GM21825 (cell line): ENCODE measurements at regions not wholly inside any gene's neighbourhood (a gene's known extent, or its start where the extent isn't known, plus 50 kb on each side); places are given as distances from the start of the nearest gene placed in this dataset.
"Not testable (repeated sequence)": the region's sequence is repeated elsewhere in the genome, so short reads cannot be mapped to it uniquely, and the experiment has no call there.

Source experiments
- ATAC-seq: cut with Tn5 transposase; IDR thresholded peaks from one replicate; pipeline ENCODE4 v1.9.1; 2021; ENCODE audit warnings: mild to moderate bottlenecking, moderate library complexity; ENCODE audit not compliant: unreplicated experiment

DNA sequence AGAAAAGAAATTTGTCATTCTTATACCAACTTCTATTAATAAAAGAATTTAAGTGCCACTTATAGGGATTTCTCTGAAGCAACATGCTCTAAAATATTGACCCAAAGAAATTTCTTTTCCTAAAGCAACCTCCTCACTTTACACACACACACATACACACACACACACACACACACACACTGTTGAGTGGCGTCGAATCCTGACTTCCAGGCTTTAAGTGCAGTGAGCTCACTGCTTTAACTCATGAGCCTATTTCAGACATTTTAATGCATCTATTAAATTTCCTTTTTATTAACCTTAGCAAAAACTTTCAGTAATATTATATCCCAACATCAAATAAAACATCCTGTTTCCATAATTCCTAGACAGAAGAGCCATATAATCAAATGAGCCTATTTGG lies 229.1 kb upstream of the ACVR2A start:
- ATAC-seq, result no peak

DNA sequence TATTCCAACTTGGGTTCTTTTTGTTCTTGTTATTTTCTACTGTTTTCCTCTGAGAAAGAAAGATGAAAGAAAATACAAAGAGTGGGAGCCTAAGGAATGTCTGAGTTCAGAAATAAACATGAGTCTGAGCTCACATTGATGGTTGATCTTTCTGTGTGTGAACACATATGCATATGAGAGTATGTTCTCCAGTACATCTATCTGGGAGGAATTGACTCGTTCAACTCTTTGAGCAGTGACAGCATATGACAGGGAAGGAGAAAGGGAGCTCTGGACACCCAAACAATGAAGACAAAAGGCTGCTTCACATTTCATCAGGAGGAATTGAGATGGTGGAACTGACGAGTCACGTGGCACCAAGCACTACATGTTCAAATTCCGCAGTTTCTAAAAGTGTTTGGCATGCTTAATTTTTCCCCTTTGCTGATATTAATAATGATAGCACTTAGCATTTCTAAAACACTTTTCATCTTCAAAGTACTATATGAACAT lies 229.8 kb upstream of the ACVR2A start:
- ATAC-seq, result no peak

DNA sequence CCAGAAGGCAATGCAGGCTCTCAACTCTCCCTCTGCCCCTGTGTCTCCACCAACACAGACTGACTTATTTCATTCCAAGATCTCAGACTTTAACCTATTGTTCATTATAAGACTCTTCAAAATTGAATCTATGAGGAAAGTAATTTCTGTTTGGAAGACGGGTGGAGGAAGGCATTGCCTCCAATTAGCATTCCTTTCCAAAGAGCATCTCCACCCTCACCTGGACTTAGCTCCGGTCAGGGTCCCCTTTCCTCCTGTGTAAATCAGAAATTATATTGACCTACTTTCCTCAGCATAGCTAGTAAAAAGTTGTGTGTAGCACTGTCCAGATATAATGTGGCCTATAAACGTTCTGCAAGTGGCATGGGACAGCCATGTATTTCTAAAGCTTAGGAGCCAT lies 230.4 kb upstream of the ACVR2A start:
- no peak for ATAC-seq

DNA sequence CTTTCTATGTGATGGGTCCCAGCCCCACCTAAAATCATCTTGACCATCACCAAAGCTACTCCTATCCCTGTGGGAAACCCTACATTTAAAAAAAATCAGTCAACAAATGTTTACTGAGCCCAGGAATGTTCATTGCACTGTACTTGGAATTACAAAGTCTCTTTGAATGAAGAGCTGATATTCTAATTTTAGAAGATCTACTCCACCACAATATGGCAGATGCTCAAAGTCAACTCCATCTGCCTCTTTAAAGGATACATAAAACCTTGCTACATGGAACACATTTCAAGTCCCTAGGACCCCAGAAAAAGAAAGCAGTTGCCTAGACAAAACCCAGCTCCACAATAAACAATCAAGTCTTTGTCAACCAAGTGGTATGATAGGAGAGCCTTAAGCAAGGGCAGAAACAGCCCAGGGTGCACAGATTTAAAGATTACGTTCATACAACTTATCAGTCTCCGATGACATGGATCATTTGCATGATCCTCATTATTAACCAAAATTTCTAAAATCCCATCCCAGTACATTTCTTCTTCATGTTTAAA lies 234.3 kb upstream of the ACVR2A start:
- ATAC-seq, result no peak

DNA sequence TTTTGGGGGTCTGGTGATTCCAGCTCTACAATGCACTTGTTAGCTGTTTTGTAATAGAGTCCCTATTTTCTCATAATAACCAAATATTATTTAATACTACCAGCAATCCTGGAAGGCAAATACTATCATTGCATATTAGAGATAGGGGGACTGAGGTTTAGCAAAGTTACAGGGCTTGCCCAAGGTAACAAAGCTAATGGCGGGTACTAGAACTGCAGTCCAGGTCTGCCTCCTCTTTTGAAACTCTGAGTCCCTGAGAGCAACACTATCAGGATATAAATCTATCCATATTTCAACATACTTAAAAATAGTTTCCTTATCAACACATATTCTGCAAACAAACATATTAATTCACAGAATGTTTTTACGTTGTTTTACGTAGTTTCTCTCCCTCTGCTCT lies 235.5 kb upstream of the ACVR2A start:
- ATAC-seq, result no peak

DNA sequence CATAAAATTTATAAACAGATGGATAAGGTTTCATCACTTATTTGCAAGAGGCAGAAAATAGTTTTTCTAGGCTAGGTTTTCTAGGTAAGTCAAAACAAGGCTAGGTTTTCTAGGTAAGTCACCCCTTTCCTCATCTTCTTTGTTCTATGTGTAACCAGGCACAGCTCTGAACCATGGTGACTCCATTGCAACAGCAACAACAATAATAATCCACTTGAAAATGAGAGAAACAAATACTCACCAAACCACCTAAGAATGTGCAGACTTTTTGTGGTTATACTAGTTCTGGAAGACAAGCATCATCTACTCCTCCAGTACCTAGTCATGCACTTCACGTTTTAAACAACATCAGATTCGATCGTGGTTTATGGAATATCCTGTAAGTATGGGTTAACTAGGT lies 237.4 kb upstream of the ACVR2A start:
- ATAC-seq, result no peak

DNA sequence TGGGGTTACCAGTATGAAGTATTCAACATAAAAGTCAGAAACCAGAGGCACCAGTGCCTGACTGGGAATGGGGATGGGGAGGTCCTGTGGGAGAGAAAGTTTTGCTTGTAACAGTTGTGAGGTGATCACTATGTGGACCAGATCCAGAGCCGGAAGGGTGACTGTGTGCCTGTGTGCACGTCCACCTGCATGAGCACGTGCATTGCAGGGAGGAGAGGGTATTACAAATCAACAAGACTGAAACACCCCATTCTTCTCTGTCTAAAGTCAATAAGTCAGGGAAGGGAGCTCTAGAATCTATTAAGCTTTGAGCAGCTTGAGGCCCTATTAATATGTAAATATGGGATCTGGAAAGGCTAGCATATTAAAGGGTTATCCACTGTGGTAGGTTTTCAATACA lies 241.0 kb upstream of the ACVR2A start:
- no peak for ATAC-seq

DNA sequence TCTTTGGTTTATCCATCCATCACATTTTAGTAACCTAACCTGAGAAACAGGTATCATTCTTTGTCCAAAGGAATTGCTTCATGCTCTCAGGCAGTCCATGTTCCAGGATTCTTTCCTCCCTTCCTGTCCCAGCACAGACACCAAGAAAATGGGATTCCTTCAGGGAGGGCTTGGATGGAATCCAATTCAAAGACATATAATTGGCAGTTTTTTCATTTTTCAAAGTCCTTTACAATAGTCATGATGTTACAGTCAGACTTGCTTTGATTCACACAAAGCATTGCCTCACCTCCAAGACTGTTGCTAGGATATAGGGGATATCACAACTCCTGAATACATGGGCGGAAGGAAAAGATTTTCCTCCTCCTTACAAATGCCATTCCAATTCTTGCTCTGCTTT lies 241.4 kb upstream of the ACVR2A start:
- ATAC-seq, result no peak

DNA sequence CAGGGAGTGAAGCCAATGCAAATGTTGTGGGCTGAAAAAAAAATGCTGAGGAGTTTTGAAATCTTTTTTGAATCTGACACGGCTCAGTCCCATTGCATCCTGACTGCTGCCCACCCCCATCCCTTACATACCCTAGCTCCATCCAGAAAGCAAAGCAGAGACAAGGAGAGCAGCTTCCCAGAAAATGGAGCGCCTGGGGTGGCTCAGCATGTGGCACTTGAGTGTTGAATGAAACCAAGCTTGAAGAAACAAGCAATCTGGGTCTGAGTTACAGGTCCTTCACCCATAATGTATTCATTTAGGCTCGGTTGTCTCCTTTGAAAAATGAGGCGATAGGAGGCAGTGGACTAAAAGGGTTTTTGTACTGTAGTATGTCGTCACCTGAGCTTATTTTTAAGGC lies 244.2 kb upstream of the ACVR2A start:
- no peak for ATAC-seq

DNA sequence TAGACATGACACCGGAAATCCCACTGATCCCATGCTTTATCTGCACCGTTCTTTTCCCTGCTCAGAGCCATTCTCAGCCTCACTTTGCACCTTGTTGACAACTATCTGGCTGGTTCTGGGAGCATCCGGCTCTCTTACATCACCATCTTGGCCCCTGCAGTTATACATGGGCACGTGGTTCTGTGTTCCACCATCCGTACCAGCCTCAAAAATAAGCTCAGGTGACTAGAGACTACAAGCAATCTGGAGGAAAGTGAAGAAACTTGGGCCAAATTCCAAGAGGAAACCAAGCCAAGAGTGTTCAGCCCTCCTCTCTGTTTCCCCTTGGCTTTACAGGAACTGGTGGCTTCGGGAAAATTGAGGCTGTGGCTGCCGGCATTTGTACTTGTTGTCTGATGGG lies 244.6 kb upstream of the ACVR2A start:
- no peak for ATAC-seq

DNA sequence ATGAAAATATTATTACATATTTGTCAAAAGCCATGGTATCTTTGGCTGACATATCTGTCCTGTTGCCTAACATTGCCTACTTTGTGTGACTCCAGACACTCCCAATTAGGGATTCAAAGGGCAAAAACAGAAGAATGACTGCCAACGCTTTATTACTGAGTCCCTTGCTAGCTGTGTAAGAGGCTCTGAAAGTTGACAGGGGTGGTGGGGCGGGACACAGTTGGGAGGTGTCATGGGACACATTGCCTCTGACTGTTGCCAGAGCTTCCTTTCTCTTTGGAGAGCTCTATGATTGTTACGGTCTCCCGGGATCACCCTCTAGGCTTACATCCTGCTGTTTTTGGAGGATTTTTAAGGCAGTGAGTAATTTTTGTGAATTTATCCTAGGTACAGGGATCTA lies 249.6 kb upstream of the ACVR2A start:
- no peak for ATAC-seq

DNA sequence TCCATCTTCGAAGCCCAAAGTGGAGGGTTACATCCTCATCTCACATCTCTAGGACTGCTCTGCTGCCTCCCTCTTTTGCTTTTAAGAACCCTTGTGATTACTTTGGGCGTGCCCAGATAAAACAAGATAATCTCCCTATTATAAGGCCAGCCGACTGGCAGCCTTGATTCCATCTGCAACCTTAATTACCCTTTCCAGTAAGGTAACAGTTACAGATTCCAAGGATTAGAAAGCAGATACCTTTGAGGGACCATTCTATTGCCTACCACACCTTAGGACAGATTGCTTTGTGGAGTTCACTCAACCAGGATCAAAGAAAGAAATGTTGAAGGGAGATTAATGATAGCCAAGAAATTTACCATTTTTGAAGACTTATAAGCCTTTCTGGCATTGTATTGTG lies 250.8 kb upstream of the ACVR2A start:
- no peak for ATAC-seq

DNA sequence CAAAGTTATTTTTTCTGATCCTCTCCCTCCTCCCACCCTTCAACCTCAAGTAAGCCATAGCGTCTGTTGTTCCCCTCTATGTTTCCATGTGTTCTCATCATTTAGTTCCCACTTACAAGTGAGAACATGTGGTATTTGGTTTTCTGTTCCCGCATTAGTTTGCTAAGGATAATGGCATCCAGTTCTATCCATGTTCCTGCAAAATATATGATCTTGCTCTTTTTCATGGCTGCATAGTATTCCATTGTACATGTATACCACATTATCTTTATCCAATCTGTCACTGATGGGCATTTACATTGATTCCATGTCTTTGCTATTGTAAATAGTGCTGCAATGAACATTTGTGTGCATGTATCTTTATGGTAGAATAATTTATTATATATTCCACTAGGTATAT lies 252.0 kb upstream of the ACVR2A start:
- not testable (repeated sequence) for ATAC-seq

DNA sequence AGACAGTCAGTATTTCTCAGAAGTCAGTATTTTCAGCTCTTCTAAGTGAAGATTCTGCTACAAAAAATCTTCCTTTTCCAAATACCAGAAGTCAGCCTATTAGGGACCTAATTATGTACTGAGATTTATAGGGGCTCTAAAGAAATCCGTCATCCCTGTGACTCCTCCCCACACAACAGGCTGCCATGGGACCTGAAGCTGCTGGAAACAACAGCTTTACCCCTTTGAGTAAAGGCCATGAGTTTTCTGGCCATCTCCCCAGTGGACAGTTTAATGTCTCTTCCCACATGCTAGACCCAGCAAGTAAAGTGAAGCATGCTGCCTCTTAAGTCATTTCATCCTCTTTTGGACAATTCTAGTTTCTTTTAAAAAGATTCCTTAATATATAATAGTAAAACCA lies 255.7 kb upstream of the ACVR2A start:
- ATAC-seq, result no peak

DNA sequence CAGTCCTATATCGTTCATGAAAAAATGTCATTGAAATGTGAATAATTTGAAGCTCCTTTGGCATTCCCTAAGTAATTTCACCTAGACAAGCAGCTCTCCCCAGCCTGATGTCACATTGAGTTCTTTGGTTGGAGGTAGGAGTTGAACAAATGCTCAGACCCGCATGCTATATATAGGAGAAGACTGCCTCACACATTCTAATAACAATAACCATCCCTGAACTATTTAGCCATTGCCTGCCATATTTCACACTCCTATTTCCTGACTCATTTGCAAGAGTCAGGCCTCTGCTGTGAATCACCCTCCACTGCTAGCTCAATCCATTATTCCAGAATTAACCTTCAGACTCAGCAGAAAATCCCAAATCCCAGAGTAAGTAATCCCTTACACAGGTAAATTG lies 256.6 kb upstream of the ACVR2A start:
- no peak for ATAC-seq

DNA sequence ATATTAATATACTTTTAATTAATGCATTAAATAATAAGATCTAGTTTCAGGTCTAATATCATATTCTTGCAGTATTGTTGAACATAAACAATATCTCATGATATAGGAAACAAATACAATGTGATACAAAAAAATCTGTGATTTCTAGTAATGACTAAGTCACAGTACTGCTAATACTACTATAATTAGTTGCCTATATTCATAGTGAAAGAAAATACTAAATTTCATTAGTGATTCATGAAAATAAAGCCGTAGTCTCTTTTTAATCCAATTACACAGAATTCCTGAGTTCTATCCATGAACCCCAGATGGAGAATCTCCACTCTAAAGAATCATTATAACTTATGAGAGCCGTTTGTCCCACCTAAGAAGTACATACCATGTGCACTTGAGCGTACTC lies 266.3 kb upstream of the ACVR2A start:
- ATAC-seq, result no peak

DNA sequence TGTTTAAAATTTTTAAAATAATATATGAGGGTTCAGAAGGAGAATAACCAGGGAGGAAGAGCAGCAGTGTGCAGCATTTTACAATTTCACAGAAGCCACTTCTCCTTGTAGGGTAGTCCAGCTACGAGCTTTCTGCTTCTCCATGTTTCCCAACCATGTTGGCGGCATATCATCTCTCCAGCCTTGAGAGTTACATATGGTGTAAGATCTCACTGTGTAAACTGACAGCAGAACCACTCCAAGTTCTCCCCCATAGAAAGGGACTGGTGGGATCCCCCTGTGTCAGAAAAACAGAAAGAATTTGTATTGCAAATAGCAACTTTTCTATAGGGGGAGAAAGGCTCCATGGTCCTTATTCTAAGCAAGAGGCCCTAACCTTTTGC lies 266.8 kb upstream of the ACVR2A start:
- no peak for ATAC-seq

DNA sequence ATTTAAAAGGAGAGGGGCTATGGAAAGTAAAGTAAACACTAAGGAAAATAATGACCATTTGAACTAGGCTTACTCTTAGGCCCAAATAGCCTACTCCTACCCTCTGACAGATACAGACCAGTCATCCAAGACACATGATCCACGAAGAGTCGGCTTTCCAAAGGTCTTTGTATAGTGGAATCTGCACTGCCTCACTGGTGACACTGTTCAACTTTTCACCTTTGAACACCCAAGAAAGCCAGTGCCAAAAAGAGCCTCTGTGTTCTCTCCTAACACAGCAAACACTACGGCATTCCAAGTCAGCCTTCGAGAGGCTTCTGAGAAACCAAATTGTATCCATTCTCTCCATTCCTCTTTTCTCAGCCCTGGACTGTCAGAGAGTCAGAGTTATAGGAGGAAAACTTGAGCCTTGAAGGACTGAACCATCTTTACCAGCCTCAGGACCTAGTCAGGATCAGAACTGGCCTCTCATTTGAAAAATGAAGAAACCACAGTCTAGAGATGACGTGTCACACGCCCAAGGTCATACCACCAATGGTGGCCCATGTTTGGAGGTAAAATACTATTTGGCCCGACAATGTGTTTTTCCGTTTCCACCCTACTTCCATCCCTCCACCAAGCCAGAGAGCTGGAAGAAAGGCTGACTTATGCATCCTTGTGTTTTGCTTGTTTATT lies 267.4 kb upstream of the ACVR2A start:
- ATAC-seq, result no peak

DNA sequence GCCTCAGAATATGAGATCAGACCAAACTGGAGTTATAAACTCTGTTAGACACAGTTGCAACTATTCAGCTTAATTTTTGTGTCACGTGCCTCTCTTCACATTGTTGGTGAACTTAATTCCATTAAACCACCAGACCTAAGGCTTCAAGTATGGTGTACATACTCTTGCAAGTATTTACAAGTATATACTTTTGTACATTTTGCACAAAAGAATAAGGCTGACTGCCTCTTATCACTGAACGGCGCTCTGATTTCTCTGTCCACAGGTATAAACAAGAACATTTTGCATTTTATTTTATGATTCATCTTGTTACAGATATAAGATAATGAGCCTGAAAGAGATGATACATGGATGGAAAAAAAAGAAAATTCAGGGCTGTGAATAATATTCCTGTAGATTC lies 269.7 kb upstream of the ACVR2A start:
- ATAC-seq, result no peak

DNA sequence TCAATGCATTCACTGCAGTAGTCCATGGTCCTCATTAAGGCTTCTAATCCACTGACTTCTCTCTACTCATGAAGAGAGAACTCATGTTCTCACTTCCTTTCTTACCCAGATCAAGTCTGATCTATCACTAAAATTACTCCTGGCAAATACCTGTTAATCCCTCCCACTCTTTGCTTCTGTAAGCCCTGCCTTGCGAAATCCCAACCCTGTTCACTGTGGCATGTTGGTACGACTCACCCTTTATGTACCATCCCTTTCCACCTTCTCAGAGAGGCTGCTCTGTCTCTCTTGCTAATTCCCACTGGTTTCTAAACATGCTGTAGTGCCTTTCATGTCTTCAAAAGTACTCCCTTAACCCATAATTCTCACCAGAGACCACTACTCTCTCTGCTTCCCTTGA lies 272.2 kb upstream of the ACVR2A start:
- no peak for ATAC-seq

DNA sequence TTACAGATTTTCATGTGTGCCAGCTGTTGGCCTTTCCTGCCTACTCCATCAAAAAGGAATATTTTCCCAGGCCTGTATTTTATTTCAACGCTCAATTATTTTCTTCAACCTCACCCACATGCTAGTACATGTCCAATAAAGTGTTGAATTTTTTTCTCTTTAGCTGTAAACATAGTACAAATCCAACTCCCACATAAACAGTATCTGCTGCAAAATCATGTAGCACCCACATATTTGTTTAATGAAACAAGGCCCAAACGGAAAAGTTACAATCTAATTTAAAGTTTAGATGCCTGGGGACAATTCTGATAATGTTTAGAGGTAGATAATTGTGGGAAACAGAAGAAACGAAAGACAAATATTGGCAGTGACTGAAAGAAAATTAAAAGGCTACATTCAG lies 275.4 kb upstream of the ACVR2A start:
- ATAC-seq, result no peak

DNA sequence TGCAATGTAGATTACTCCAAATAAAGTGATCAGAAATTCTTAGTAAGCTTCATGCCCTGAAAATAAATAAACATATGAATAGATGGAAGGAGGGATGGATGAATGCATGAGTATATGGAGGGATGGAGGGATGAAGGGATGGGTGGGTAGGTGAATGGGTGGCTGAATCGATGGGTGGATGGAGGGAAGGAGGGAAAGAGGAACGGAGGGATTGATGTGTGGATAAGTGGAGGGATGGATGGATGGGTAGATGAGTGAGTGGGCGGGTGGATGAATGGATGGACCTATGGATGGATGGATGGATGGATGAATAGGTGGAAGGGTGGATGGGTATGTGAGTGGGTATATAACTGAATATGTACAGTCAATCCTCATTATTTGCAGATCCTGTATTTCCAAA lies 276.7 kb upstream of the ACVR2A start:
- no peak for ATAC-seq

DNA sequence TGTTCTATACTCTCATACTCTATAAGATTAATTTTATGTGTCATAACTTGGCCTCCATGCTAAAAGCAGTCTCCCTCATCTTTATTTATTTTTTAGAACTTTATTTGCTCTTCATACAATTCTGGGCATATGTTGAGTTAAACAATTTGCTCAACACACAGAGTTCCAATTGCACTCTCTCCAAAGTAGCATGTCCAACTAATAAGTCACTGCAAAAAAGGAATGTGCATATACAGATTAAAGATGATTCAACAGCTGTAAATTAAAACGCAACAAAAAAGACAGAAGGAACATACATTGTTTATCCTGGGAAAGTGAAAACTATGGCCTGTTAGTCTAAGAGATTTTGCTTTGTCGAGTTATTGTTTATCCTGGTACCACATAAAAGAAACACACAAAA lies 277.7 kb upstream of the ACVR2A start:
- ATAC-seq, result no peak
